ENCODE measurements at regions not wholly inside any gene's neighbourhood (a gene's known extent, or its start where the extent isn't known, plus 50 kb on each side); places are given as distances from the start of the nearest gene placed in this dataset.
"Not testable (repeated sequence)": the region's sequence is repeated elsewhere in the genome, so short reads cannot be mapped to it uniquely, and the experiment has no call there.

DNA sequence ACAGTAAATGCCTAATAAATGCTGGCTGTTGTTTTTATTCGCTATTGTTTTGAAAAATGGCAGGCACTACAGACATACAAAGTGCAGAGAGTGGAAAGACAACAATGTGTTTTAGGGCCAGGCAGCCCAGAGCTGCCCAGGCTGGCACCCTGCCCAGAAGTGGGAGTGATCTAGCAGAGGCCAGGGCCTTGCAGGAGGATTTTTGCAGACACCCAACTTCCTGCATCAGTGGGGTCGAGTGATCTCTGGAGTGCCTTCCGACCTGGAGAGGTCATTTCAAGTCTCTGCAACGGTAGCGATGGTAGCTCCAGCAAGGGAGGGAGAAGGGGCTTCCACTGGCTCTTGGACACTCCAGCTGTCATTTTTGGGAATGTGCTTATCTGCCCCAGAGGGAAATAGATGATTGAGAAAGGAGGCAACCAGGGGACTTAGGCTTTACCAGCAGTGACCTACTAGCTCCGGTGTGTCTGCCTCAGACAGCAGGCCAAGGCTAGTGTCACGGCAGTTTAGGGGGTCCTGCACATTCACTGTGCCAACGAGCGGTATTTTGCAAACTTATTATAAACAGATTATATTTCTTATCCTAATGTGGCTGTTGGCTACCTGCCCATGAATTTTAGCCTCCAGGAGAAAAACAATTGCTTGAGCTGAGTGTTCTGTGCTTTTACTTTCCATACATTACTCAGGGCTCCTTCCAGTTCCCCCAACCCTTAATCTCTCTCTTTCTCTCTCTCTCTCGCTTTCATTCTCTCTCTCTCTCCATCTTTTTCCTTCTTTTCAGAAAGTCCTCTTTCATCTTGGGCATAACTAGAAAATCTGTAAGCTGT lies 153.9 kb upstream of the PLGLB2 start:
- DNase-seq (ENCODE audit: low read depth in 2 of 2) = peak; percentile 55 to 84
- not testable (repeated sequence) for H3K4me3 ChIP-seq (replicated peaks in 1 of 2; ENCODE audit: low read depth in 2 of 2, low read length in 2 of 2)

DNA sequence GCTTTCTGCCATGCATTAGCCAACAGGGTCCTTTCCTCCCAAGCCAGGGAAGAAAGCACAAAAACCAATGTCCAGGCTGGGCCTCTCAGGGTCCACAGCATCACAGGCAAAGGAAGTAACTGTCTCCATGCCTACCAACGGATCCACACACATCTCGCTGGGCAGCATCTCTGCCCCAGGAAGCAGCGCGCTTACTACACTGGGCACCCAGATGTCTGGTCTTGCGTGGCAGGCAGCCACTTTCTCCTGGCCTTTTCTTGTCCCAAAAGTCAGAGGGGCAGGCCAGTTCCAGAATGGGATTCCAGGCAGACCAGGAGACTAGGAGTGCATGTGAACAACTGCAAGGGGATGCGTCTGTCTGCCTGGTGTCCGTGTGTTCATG lies 153.3 kb upstream of the PLGLB2 start:
- DNase-seq (ENCODE audit: low read depth in 2 of 2) = peak in 1 of 2 donors; percentile 5
- not testable (repeated sequence) for H3K4me3 ChIP-seq (replicated peaks in 1 of 2; ENCODE audit: low read depth in 2 of 2, low read length in 2 of 2)

DNA sequence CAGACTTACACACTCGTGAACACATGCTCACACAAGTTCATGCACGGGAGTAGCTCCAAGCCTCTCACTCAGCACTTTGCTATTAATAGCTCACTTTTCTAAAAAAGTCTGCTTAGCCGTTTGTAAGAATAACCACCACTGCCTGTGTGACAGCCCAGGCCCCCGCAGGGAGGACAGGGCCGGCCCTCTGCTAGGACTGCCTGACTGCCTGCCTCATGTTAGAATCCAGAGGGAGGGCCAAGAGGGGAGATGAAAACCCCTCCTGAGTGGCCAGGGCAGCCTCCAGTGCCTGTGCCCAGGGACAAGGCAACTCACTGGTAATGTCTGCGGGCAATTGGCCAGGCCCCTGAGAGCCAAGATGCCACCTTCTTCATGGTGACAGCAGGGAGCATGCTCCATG lies 152.9 kb upstream of the PLGLB2 start:
- not testable (repeated sequence) for H3K4me3 ChIP-seq (replicated peaks in 1 of 2; ENCODE audit: low read depth in 2 of 2, low read length in 2 of 2)
- peak in 1 of 2 donors; percentile 8 for DNase-seq (ENCODE audit: low read depth in 2 of 2)

DNA sequence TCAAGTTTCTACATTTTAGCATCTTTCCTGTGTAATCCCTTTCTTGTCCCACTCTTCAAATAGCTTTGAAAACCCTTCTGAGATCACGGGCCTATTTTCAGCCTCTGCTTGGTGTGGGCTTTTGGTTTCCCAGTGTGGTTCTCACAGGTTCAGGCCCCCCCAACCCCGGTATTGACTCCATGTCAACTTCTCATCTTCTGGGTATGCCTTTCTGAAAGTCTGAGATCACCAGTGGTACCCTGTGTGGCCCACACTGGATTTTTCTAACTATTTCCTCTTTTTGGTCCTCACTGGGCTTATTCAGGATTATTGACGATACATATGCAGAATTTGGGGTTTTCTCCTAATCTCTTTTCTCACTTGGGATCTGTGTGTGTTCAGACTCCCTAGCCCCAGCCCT lies 146.9 kb upstream of the PLGLB2 start:
- not testable (repeated sequence) for H3K4me3 ChIP-seq (replicated peaks in 1 of 2; ENCODE audit: low read depth in 2 of 2, low read length in 2 of 2); DNase-seq (ENCODE audit: low read depth in 2 of 2)

DNA sequence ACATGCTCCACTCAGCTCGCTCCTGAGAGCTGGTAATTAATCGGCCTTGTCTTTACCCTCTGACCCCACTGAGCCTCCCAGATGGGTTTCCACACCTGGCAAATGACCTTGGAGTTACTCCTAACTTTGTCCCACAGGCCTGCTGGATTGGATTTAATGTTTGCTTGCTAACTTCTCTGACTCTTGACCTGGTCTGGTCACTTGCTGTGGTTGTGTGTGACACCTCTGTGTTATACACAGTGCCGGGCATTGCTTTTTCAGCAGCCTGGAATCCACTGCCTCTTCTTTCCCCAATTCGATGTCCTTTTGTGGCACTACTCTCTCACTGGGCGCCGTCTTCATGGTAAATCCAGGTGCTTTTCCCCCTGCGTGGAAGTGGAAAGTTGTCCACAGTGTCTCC lies 145.8 kb upstream of the PLGLB2 start:
- DNase-seq (ENCODE audit: low read depth in 2 of 2); H3K4me3 ChIP-seq (replicated peaks in 1 of 2; ENCODE audit: low read depth in 2 of 2, low read length in 2 of 2): not testable (repeated sequence)

DNA sequence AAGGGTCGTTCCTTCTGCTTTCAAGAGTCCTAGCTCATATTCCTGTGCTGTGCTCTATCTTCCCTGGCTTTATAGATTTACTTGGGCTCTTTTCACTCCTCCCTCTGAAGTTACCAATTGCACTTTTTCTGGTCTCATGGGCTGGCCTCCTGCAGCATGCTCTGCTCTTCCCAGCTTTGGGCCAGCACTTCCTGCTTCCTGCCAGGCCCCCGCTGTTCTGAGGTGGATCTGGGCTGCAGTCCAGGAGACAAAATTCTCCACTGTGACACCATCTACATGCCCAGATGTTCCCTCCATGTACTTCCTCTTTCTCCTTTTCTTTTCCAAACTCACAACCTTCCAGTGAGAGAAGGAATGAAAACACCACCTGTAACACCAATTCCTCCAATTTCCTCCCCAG lies 145.2 kb upstream of the PLGLB2 start:
- not testable (repeated sequence) for DNase-seq (ENCODE audit: low read depth in 2 of 2); H3K4me3 ChIP-seq (replicated peaks in 1 of 2; ENCODE audit: low read depth in 2 of 2, low read length in 2 of 2)

- not testable (repeated sequence) for H3K4me3 ChIP-seq (replicated peaks in 1 of 2; ENCODE audit: low read depth in 2 of 2, low read length in 2 of 2)
Measured at GRCh38 chr2:87603418-87604278, 144.2 kb upstream of the PLGLB2 start.

DNA sequence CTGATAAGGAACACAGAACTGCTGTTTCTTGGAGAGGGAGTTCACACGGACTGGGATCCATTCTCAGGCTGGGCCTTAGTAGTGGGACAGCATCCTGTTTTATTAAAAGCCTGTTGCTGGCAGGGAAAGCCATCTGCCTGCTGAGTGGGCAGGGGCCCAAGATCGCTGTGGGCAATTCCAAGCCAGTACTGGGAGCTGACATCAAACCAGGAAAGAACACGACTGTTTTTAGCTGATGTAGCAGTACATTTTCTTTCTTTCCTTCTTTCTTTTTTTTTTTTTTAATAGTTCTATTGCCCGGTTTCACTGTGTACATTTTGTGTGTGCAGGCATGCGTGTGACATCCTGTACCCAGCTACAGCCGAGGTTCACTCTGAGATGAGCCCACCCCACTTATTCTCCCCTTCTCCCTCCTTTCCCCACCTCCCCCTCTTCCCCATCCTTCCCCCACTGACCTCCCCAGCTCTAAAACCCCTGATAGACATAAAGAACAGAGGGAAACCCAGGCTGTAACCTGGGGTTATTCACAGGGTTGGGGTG lies 143.5 kb upstream of the PLGLB2 start:
- not testable (repeated sequence) for H3K4me3 ChIP-seq (replicated peaks in 1 of 2; ENCODE audit: low read depth in 2 of 2, low read length in 2 of 2)

More at GRCh38 chr2:87603418-87604278, 144.2 kb upstream of the PLGLB2 start:
- peak; percentile 23 to 48 for DNase-seq (ENCODE audit: low read depth in 2 of 2)

GRCh38 chr2:87604980-87605379 lies 142.9 kb upstream of the PLGLB2 start:
- peak in 1 of 2 donors; percentile 3 for DNase-seq (ENCODE audit: low read depth in 2 of 2)
- not testable (repeated sequence) for H3K4me3 ChIP-seq (replicated peaks in 1 of 2; ENCODE audit: low read depth in 2 of 2, low read length in 2 of 2)

More for the DNA sequence above, 143.5 kb upstream of the PLGLB2 start:
- DNase-seq (ENCODE audit: low read depth in 2 of 2) = peak in 1 of 2 donors; percentile 55

- DNase-seq (ENCODE audit: low read depth in 2 of 2); H3K4me3 ChIP-seq (replicated peaks in 1 of 2; ENCODE audit: low read depth in 2 of 2, low read length in 2 of 2): not testable (repeated sequence)
Measured at GRCh38 chr2:87608377-87609166, 139.3 kb upstream of the PLGLB2 start.

DNA sequence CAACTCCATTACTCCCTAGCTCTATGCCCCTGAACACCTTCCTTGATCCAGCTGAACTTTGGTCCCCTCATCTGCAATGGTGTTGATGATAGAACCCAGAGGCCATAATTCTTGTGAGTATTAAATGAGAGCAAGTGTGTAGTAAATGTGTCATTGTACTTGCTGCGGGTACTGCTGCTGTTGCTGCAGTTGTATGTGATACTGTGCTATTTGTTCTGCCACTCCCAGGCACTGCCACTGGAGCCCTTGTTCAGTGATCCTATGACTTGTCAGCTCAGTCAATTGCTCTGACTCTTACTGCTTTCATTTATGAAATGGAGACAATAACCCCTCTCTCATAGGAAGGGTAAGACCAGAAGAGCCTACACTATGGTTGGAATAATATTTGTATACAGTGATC lies 136.9 kb upstream of the PLGLB2 start:
- DNase-seq (ENCODE audit: low read depth in 2 of 2); H3K4me3 ChIP-seq (replicated peaks in 1 of 2; ENCODE audit: low read depth in 2 of 2, low read length in 2 of 2): not testable (repeated sequence)

- not testable (repeated sequence) for H3K4me3 ChIP-seq (replicated peaks in 1 of 2; ENCODE audit: low read depth in 2 of 2, low read length in 2 of 2); DNase-seq (ENCODE audit: low read depth in 2 of 2)
Measured at GRCh38 chr2:87611416-87611815, 136.5 kb upstream of the PLGLB2 start.

- not testable (repeated sequence) for H3K4me3 ChIP-seq (replicated peaks in 1 of 2; ENCODE audit: low read depth in 2 of 2, low read length in 2 of 2); DNase-seq (ENCODE audit: low read depth in 2 of 2)
Measured at GRCh38 chr2:87611956-87612355, 135.9 kb upstream of the PLGLB2 start.

DNA sequence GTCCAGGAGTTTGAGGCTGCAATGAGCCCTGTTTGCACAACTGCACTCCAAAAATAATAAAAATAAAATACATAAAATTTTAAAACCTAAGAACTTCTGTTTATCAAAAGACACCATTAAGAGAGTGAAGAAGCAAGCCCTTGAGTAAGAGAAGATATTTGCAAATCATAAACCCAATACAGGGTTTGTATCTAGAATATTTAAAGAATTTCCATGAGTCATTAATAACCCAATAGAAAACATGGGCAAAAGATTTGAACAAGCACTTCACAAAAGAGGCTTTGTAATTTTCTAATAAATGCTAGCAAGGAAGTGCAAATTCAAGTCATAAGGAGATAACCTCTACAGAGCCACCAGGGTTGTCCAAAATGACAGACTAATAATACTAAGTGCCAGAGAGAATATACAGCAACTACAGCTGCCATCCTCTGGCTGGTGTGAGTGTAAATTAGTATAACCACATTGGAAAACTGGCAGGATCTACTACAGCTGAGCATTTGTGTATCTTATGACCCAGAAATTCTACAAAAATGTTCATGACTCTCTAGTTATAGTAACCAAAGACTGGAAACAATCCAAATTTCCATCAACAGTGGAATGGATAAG lies 133.0 kb upstream of the PLGLB2 start:
- not testable (repeated sequence) for DNase-seq (ENCODE audit: low read depth in 2 of 2); H3K4me3 ChIP-seq (replicated peaks in 1 of 2; ENCODE audit: low read depth in 2 of 2, low read length in 2 of 2)

- not testable (repeated sequence) for H3K4me3 ChIP-seq (replicated peaks in 1 of 2; ENCODE audit: low read depth in 2 of 2, low read length in 2 of 2); DNase-seq (ENCODE audit: low read depth in 2 of 2)
Measured at GRCh38 chr2:87619121-87619520, 128.8 kb upstream of the PLGLB2 start.

GRCh38 chr2:87621139-87621538 lies 126.7 kb upstream of the PLGLB2 start:
- DNase-seq (ENCODE audit: low read depth in 2 of 2); H3K4me3 ChIP-seq (replicated peaks in 1 of 2; ENCODE audit: low read depth in 2 of 2, low read length in 2 of 2): not testable (repeated sequence)

- not testable (repeated sequence) for DNase-seq (ENCODE audit: low read depth in 2 of 2); H3K4me3 ChIP-seq (replicated peaks in 1 of 2; ENCODE audit: low read depth in 2 of 2, low read length in 2 of 2)
Measured at GRCh38 chr2:87622720-87623119, 125.2 kb upstream of the PLGLB2 start.
